ENCODE measurements at regions not wholly inside any gene's neighbourhood (a gene's known extent, or its start where the extent isn't known, plus 50 kb on each side); places are given as distances from the start of the nearest gene placed in this dataset.

DNA sequence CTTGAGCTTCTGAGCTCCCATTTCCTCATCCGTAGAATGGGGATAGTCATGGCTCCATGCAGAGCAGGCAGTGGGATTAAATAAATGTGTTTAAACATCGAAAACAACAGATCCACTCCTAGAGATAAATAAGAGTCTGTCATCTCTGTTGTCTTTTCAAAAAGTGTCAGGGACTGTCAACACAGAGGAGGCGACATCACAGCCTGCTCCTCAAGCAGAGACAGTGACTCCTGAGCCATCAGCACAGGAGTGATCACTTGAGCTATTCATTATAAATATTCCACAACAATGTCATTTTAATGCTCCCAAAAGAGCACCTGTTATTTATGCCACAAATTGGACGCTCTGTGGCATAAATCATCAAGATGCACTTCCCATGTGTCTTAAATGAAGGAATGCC is 605.6 kb upstream of the CDH5 start:
- TF ChIP-seq CTCF (IDR thresholded peaks at IDR 0.05; ENCODE audit: low read depth, low read length, missing control alignments): no peak
- H3K4me3 ChIP-seq (ENCODE audit: low read depth, low read length): no peak overlapping the region
- no peak for DNase-seq (ENCODE audit: low read depth)
- in situ Hi-C loops (cut with HindIII; ENCODE audit: low sequenced_read_pairs): no loop called here

GRCh38 chr16:65758620-65759019 is 607.9 kb upstream of the CDH5 start:
- in situ Hi-C loops (cut with HindIII; ENCODE audit: low sequenced_read_pairs): no loop called here
- DNase-seq (ENCODE audit: low read depth): no peak
- no peak for TF ChIP-seq CTCF (IDR thresholded peaks at IDR 0.05; ENCODE audit: low read depth, low read length, missing control alignments)
- no peak overlapping the region for H3K4me3 ChIP-seq (ENCODE audit: low read depth, low read length)

- no peak overlapping the region for H3K4me3 ChIP-seq (ENCODE audit: low read depth, low read length)
- DNase-seq (ENCODE audit: low read depth): no peak
- in situ Hi-C loops (cut with HindIII; ENCODE audit: low sequenced_read_pairs): no loop called here
- TF ChIP-seq CTCF (IDR thresholded peaks at IDR 0.05; ENCODE audit: low read depth, low read length, missing control alignments): no peak
Measured at GRCh38 chr16:65757064-65757463, 609.4 kb upstream of the CDH5 start.

DNA sequence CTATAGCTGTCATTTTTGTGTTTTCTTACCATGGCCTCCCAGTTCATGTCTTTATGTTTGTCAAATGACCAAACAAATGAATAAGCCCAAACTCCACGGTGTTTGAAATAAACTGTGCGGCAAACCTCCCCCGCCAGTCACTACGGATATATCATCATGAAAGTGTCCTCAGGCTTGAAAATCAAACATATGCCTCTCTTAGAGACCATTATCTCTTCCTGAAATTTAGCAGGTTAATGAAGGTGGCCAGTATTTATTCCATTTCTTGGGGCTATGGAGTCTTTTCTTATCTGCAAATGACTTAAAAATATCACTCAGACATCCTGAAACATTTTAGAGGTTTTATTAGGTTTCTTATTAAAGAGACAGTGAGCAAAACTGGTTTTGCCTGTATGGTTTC is 610.3 kb upstream of the CDH5 start:
- TF ChIP-seq CTCF (IDR thresholded peaks at IDR 0.05; ENCODE audit: low read depth, low read length, missing control alignments): no peak

GRCh38 chr16:65754820-65755691 is 611.4 kb upstream of the CDH5 start:
- in situ Hi-C loops (cut with HindIII; ENCODE audit: low sequenced_read_pairs): no loop called here
- no peak for TF ChIP-seq CTCF (IDR thresholded peaks at IDR 0.05; ENCODE audit: low read depth, low read length, missing control alignments)
- no peak overlapping the region for H3K4me3 ChIP-seq (ENCODE audit: low read depth, low read length)
- DNase-seq (ENCODE audit: low read depth): no peak

More for the DNA sequence above, 610.3 kb upstream of the CDH5 start:
- no peak overlapping the region for H3K4me3 ChIP-seq (ENCODE audit: low read depth, low read length)
- in situ Hi-C loops (cut with HindIII; ENCODE audit: low sequenced_read_pairs): no loop called here
- no peak for DNase-seq (ENCODE audit: low read depth)

- DNase-seq (ENCODE audit: low read depth): no peak
- H3K4me3 ChIP-seq (ENCODE audit: low read depth, low read length): no peak overlapping the region
- in situ Hi-C loops (cut with HindIII; ENCODE audit: low sequenced_read_pairs): no loop called here
- TF ChIP-seq CTCF (IDR thresholded peaks at IDR 0.05; ENCODE audit: low read depth, low read length, missing control alignments): no peak
Measured at GRCh38 chr16:65752522-65752844, 614.0 kb upstream of the CDH5 start.

Measured in astrocyte of the cerebellum (primary cell).